Ishikawa (cell line): ENCODE measurements at regions not wholly inside any gene's neighbourhood (a gene's known extent, or its start where the extent isn't known, plus 50 kb on each side); places are given as distances from the start of the nearest gene placed in this dataset.

Experiments
- CEBPB ChIP-seq: IDR thresholded peaks from 2 replicates; pipeline ENCODE4 v1.6.1; 2012
- CREB1 ChIP-seq: IDR thresholded peaks from 2 replicates; pipeline ENCODE4 v1.6.1; 2012; ENCODE audit warnings: low read depth
- EGR1 ChIP-seq: IDR thresholded peaks from 2 replicates; pipeline ENCODE4 v1.6.1; 2012
- EP300 ChIP-seq: IDR thresholded peaks from 2 replicates; pipeline ENCODE4 v1.6.1; 2012; ENCODE audit warnings: borderline replicate concordance
- FOXM1 ChIP-seq: IDR thresholded peaks from 2 replicates; pipeline ENCODE4 v1.6.1; 2012; ENCODE audit warnings: low read depth, borderline replicate concordance
- MAX ChIP-seq: IDR thresholded peaks from 2 replicates; pipeline ENCODE4 v1.6.1; 2012
- NFIC ChIP-seq: IDR thresholded peaks from 2 replicates; pipeline ENCODE4 v1.6.1; 2012
- RAD21 ChIP-seq: IDR thresholded peaks from 2 replicates; pipeline ENCODE4 v1.6.1; 2012; ENCODE audit warnings: low read depth
- REST ChIP-seq: IDR thresholded peaks from 2 replicates; pipeline ENCODE4 v1.6.1; 2012; ENCODE audit warnings: low read depth, mild to moderate bottlenecking
- TAF1 ChIP-seq: IDR thresholded peaks from 2 replicates; pipeline ENCODE4 v1.6.1; 2012; ENCODE audit warnings: low read depth, mild to moderate bottlenecking
- TCF12 ChIP-seq: IDR thresholded peaks from 2 replicates; pipeline ENCODE4 v1.6.1; 2012; ENCODE audit warnings: low read depth
- TEAD4 ChIP-seq: IDR thresholded peaks from 2 replicates; pipeline ENCODE4 v1.6.1; 2012
- USF1 ChIP-seq: IDR thresholded peaks from 2 replicates; pipeline ENCODE4 v1.6.1; 2012
- YY1 ChIP-seq: IDR thresholded peaks from 2 replicates; pipeline ENCODE4 v1.6.1; 2012; ENCODE audit warnings: low read depth
- ZBTB7A ChIP-seq: IDR thresholded peaks from 2 replicates; pipeline ENCODE4 v1.6.1; 2012; ENCODE audit warnings: low read depth

GRCh38 chr1:164971921-164972415, 384.5 kb downstream of the LMX1A start:
- TF ChIP-seq MAX (no peak), TEAD4 (no peak), RAD21 (no peak), EGR1 (no peak), NFIC (no peak), FOXM1 (no peak), TAF1 (no peak), TCF12 (no peak), YY1 (no peak), EP300 (no peak), USF1 (no peak), CEBPB (no peak), ZBTB7A (no peak), CREB1 (no peak), REST (no peak)

- TF ChIP-seq FOXM1, result no peak
- TF ChIP-seq YY1, result no peak
- no peak for TF ChIP-seq REST
- no peak for TF ChIP-seq CREB1
- TF ChIP-seq TAF1, result no peak
These were observed 385.1 kb downstream of the LMX1A start for GRCh38 chr1:164971391-164971790.

GRCh38 chr1:164969253-164969652, 387.3 kb downstream of the LMX1A start:
- no peak for TF ChIP-seq CREB1
- no peak for TF ChIP-seq TCF12
- TF ChIP-seq CEBPB, result no peak
- no peak for TF ChIP-seq TEAD4
- no peak for TF ChIP-seq TAF1
- TF ChIP-seq EP300, result no peak
- no peak for TF ChIP-seq MAX
- TF ChIP-seq YY1, result no peak
- no peak for TF ChIP-seq REST

- TF ChIP-seq USF1 (no peak), NFIC (no peak), TEAD4 (no peak), FOXM1 (no peak), TAF1 (no peak)
These were observed 389.2 kb downstream of the LMX1A start for GRCh38 chr1:164967300-164967699.

- TF ChIP-seq FOXM1, result no peak
- no peak for TF ChIP-seq RAD21
- no peak for TF ChIP-seq REST
- no peak for TF ChIP-seq MAX
- TF ChIP-seq EGR1, result no peak
- no peak for TF ChIP-seq EP300
- TF ChIP-seq NFIC, result no peak
- no peak for TF ChIP-seq CREB1
- TF ChIP-seq USF1, result no peak
- no peak for TF ChIP-seq TEAD4
These were observed 394.8 kb downstream of the LMX1A start for GRCh38 chr1:164961715-164962114.
